RPMI8226 (cell line): ENCODE measurements at regions not wholly inside any gene's neighbourhood (a gene's known extent, or its start where the extent isn't known, plus 50 kb on each side); places are given as distances from the start of the nearest gene placed in this dataset.
"Not testable (repeated sequence)": the region's sequence is repeated elsewhere in the genome, so short reads cannot be mapped to it uniquely, and the experiment has no call there.

Source experiments
- DNase-seq: peaks from one replicate; pipeline ENCODE4 v3.0.0-alpha.2; 2015

- DNase-seq: not testable (repeated sequence)
Measured at GRCh38 chr15:32342772-32343199, 60.3 kb downstream of the GOLGA8K start.

GRCh38 chr15:32342268-32342667, 60.8 kb downstream of the GOLGA8K start:
- not testable (repeated sequence) for DNase-seq

GRCh38 chr15:32341530-32341929, 61.6 kb downstream of the GOLGA8K start:
- DNase-seq: not testable (repeated sequence)

GRCh38 chr15:32336804-32337203, 66.3 kb downstream of the GOLGA8K start:
- DNase-seq: not testable (repeated sequence)

GRCh38 chr15:32323353-32323752, 79.7 kb downstream of the GOLGA8K start:
- DNase-seq: not testable (repeated sequence)

GRCh38 chr15:32319247-32319646, 83.8 kb downstream of the GOLGA8K start:
- not testable (repeated sequence) for DNase-seq

GRCh38 chr15:32316482-32316881, 86.6 kb downstream of the GOLGA8K start:
- DNase-seq: not testable (repeated sequence)

GRCh38 chr15:32315079-32315939, 87.8 kb downstream of the GOLGA8K start:
- DNase-seq: not testable (repeated sequence)

- not testable (repeated sequence) for DNase-seq
Measured at GRCh38 chr15:32313446-32314209, 89.5 kb downstream of the GOLGA8K start.

GRCh38 chr15:32312721-32313120, 90.4 kb downstream of the GOLGA8K start:
- not testable (repeated sequence) for DNase-seq

- DNase-seq: not testable (repeated sequence)
Measured at GRCh38 chr15:32307592-32307991, 95.5 kb downstream of the GOLGA8K start.

- peak; percentile 1 for DNase-seq
Measured at GRCh38 chr15:32276200-32276830, 126.8 kb downstream of the GOLGA8K start.

- not testable (repeated sequence) for DNase-seq
Measured at GRCh38 chr15:32253958-32254357, 149.1 kb downstream of the GOLGA8K start.

- not testable (repeated sequence) for DNase-seq
Measured at GRCh38 chr15:32249207-32249606, 153.9 kb downstream of the GOLGA8K start.

- DNase-seq: not testable (repeated sequence)
Measured at GRCh38 chr15:32243727-32244126, 159.4 kb downstream of the GOLGA8K start.

- DNase-seq: not testable (repeated sequence)
Measured at GRCh38 chr15:32242780-32243528, 160.1 kb downstream of the GOLGA8K start.

- not testable (repeated sequence) for DNase-seq
Measured at GRCh38 chr15:32227410-32228114, 175.5 kb downstream of the GOLGA8K start.

GRCh38 chr15:32222716-32223115, 180.4 kb downstream of the GOLGA8K start:
- no peak for DNase-seq
